ENCODE measurements at regions not wholly inside any gene's neighbourhood (a gene's known extent, or its start where the extent isn't known, plus 50 kb on each side); places are given as distances from the start of the nearest gene placed in this dataset.
A peak's percentile ranks its signal among the peaks of the same experiment; 100 is the strongest.
"Not testable (repeated sequence)": the region's sequence is repeated elsewhere in the genome, so short reads cannot be mapped to it uniquely, and the experiment has no call there.

DNA sequence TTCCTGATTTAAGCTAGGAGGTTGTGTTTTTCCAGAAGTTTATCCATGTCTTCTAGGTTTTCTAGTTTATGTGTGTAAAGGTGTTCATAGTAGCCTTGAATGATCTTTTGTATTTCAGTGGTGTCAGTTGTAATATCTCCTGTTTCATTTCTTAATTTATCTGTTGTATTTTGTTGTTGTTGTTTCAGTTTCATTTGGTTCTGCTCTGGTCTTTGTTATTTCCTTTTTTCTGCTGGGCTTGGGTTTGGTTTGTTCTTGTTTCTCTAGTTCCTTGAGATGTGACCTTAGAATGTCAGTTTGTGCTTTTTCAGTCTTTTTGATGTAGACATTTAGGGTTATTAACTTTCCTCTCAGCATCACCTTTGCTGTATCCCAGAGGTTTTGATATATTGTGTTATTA lies 62.8 kb downstream of the SCP2D1 start:
- DNase-seq = not testable (repeated sequence)

- DNase-seq = no peak
Observed at GRCh38 chr20:18879262-18879661, 65.7 kb downstream of the SCP2D1 start.

DNA sequence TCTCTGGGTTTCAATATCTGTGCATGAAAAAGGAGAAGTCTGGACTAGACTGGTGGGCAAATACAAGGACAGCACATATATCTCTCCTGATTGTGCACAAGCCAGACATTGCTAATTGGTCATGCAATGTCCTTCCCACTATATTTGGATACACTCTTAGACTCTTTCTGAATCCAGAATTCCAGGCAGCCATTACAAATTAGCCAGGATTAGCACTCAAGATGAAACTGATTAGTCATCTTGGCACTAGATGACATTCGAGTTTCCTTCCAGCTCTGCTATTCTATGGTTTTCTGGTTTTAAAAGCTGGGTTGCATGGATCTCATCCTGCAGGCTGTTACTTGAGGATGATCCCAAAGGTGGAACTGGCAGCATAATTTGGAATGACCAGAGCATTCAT lies 73.2 kb downstream of the SCP2D1 start:
- no peak for DNase-seq

DNA sequence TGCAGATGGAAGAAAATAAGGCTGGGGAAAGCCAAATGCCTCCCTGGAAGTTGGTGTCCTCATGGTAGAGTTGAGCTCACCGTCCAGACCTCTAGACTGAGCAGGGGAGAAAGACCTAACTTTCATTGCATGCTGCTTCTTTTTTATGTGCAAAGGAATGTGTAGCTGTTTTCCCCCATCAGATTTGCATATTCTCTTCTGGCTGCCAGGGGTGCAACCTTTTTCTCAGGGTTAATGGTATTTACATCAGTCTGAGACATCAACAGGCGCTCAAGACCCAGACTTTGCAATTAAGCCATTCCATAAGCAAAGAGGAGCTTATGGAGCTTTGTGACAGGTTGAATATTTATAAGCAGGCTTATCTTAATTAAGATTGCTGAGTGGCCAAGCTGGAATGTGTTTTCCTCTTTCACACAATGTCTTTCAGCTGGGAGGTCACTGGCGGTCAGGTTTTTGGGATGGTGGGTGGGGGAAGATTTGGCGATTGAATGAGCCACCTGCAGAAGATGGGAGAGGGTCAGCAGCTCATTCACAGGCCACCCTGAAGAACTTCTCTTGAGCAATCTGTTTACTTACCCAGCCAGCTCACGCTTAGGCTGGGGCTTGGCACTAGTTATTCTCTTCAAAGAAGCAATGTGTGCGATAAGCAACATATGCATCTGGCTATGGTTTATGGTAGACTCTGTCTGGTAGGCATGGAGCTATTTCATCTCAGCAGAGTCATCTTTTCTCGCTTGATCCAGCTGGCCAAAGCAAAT lies 88.6 kb downstream of the SCP2D1 start:
- no peak for DNase-seq

DNA sequence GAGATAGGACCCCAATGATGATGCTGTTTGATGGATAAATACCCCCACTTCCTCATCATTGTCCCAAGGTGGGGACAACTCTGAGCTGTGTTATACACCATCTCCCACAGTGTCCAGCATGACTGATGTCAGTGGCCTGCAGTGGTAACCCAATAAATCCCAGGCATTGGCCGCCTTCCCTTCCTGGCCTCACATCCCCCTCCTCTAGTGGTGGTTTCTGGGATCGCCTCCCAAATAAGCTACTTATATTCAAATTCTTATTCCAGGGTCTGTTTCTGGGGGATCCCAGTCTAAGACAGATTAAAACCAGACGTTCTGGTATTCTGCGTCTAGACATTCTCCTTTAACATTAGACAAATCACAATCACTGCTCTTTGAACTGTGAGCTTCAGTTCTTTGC lies 90.6 kb downstream of the SCP2D1 start:
- no peak for DNase-seq

DNA sequence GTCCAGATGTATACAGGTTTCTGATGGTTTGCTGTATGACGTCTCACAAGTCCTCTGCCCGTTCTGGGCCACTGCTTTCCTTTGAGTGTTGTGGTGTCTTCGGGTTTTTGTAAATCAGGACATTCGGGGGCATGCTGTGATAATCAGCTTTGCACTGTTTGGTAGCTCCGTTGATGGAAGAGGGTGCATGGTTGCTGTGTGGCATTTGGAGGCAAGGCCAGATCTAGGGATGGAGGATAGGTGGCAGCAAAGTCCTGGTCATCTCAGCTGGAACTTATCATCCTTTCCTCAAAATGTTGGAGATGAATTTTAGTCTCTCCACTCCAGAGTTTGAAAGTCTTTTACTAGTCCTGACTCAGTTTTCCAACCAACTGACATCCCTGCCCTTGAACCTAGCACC lies 91.0 kb downstream of the SCP2D1 start:
- DNase-seq = peak; percentile 9

GRCh38 chr20:18906046-18906445 lies 92.5 kb downstream of the SCP2D1 start:
- no peak for DNase-seq

- no peak for DNase-seq
Observed at GRCh38 chr20:18907353-18907752, 93.8 kb downstream of the SCP2D1 start.

GRCh38 chr20:18908109-18908508 lies 94.5 kb downstream of the SCP2D1 start:
- no peak for DNase-seq

- DNase-seq = no peak
Observed at GRCh38 chr20:18909254-18909653, 95.7 kb downstream of the SCP2D1 start.

GRCh38 chr20:18913701-18914100 lies 100.1 kb downstream of the SCP2D1 start:
- no peak for DNase-seq

DNA sequence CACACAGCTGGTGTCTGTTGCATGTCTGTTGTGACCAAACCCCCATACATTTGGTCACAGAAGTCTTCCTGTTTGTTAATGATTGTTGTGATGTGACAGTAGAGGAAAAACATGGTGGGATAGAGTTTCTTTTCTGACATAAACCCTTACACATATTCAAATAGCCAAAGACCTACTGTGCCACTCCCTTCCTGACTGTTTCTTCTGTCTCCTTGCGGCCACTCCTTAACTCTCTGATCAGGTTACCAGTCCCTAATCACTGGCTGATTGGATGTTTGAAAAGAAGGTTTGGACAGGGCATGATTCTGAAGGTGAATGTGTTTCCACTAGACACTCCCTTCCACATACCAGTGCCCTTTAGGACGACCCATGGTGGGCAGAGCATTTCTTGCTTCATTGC lies 101.2 kb downstream of the SCP2D1 start:
- DNase-seq = no peak

DNA sequence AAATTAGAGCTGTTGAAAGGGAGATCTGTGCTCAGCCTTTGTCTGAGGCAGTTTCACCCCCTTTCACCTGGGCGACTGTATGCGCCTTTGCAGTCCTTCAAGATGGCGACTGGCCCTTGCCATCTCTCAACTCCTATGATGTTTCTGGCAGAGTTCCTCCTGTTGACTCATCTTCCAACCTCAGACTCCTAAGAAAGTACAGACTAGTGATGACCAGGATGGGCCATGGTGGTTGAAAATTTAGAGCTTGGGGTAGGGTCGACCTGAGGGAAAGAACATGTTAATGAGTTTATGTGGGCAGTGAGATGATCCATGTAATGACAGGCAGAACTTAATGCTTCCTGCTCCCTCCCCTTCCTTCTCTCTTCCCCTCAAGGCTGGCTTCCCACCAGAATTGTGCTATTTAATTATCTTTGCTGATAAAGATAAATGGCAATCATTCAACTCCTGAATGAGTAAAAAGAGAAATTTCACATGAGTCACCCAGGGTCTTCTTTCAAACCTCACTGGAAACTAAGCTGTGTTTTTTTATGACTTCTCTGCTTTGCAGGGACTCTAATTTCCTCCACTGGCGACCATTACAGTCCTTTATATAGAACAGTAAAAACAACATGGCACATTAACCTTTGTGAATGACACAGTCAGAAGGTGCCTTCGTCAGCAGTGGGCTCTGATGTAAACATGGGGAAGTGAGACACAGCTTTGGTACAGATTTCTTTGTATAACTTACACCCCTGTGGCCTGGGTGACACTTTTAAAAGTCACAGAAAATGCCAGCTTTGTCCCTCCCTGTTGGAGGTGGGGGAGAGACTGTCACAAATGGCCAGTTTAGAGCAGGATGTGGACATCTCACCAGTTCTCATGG lies 103.5 kb downstream of the SCP2D1 start:
- no peak for DNase-seq

- no peak for DNase-seq
Observed at GRCh38 chr20:18919996-18920395, 106.4 kb downstream of the SCP2D1 start.

DNA sequence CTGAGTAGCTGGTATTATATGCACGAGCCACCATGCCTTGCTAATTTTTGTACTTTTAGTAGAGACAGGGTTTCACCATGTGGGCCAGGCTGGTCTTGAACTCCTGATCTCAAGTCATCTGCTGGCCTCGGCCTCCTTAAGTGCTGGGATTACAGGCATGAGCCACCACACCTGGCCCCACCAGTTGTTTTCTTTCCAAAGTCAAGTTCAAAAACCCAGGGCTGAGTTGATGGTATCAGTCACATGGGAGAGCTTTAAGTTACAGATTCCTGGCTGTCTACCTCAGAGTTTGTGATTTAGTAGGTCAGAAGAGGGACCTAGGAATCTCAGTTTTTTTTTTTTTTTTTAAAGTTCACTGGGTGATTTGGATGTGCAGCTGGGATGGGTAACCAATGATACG lies 107.7 kb downstream of the SCP2D1 start:
- no peak for DNase-seq

- DNase-seq = no peak
Observed at GRCh38 chr20:18922251-18922650, 108.7 kb downstream of the SCP2D1 start.

DNA sequence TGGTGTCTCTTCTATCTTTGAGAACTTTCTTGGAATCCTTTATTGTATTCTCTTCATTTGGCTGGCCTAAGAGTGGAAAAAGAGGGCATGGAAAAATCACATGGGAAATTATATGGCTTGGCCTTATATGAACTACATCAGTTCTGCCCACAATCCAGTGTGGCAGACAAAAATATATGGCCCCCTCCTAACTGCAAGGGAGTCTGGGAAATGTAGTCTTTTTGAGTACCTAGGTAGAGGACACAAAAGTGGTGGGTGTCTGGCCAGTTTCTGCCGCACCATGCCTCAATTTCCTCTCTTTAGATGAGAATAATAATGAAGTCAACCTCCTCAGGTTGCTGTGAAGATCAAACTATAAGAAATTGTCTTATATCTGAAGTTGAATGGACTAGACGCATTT lies 109.3 kb downstream of the SCP2D1 start:
- DNase-seq = no peak

DNA sequence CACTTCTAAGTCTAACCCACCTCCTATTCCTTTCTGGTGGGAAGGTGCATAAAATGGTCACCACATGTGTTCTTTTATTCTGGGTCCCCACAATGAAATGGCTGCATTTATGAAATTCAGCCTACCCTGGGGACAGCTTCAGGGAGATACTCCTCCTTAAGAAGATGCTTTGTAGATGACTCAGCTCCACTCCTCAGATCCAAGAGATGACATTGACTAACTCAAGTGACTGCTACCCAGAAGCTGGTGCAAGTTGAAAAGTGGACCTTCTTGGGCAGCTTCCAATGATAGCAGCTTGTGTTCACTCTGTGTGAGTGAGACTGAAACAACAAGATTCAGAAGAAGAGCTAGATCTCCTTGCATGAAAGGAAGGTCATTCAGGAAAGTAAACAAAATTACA lies 113.4 kb downstream of the SCP2D1 start:
- DNase-seq = no peak

DNA sequence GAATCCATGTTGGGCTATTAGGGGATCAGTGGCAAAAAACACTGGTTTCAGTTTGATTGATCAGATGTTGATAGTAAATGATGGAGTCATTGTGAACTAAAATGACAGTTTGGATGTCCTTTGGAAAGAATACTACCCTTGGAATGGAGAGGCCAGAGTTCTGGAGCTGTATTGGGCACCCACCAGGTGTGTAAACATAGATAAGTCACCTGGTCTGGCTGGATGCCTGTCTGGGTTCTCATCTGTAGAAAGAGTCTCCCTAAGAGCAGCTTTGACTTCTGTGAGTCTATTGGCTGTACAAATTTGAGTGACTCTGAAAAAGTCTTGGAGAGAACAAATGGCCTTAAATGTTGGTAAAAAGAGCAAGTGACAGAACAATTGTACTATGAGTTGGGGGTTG lies 115.0 kb downstream of the SCP2D1 start:
- DNase-seq = no peak

DNA sequence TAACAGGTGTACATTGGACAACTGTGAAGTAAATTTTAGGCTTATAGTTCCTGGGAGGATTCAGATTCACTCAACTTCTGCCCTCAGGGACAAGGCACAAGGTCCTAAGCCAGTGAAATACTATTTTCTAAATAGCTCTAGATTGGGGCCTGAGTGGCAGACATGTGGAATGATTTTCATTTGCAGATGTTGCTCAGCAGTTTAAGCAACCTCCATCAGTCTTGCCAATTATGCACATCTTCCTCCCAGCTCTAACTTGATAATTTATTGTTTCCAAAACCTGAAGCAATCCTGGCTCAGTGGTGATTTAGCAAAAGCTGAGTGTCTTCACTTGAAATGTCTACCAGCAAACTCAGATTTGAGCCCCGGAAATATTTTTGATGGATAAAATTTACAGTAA lies 116.2 kb downstream of the SCP2D1 start:
- no peak for DNase-seq

DNA sequence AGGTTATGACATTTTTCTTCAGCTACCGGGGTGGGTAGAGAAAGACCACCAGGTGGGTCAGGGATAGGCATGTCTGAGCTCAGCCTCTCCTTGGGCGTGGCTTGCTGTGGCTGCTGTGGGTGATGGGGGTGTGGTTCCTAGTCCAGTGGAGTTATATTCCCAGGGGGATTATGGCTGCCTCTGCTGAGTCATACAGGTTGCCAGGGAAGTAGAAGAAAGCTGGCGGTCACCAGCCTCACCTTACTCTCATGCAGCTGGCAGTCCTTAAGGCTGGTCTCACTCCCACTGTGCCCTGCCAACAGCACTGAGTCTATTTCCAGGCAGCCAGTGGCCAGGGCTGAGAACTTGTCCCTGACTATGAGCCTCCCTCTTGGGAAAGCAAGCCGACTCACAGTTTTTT lies 130.0 kb downstream of the SCP2D1 start:
- DNase-seq = no peak

DNA sequence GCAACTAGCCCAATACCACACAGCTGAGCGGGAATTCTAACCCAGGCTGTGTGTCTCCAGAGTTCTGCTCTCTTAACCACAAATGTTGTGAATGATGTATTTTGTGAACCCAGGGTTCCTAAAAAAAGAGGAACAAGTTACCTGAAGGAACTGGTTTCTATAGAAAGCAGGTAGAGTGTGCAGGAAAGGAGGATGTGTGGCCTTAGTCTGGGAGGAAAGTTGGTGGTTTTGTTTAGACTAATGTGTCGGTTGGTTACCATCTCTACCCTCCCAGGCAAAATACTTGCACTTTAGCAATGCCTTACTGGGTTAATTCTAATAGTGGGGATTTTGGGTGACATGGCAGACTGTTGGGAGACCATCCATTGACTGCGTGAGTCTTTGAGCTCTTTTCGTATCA lies 143.3 kb downstream of the SCP2D1 start:
- DNase-seq = no peak

GRCh38 chr20:18957328-18957727 lies 143.7 kb downstream of the SCP2D1 start:
- DNase-seq = no peak

DNA sequence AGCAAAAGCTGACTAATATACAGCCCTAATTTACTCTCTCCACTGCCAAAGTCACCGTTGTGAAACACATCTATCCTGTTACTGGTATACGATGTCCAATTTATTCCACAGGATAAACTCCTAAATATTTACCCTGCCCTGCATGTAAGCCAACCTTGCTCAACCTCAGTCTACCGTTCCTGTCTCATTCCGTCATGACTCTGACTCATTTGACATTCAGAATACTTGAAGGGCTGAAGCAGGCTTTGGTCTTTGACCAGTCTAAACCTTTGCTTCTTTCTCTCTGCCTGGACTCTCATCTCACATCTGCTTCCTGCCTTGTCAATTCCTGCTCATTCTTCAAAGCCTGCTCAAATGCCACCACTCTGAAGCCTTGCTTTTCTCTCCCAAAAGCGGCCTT lies 157.5 kb downstream of the SCP2D1 start:
- DNase-seq = no peak
